Skeletal muscle cell (primary cell): ENCODE measurements at regions not wholly inside any gene's neighbourhood (a gene's known extent, or its start where the extent isn't known, plus 50 kb on each side); places are given as distances from the start of the nearest gene placed in this dataset.

Experiments used
- DNase-seq: peaks from one replicate; pipeline ENCODE4 v3.0.0-alpha.2; 2010; ENCODE audit warnings: low read depth
- H3K4me3 ChIP-seq: 2 replicates; pipeline ENCODE4 v1.5.1; 2011; ENCODE audit warnings: low read depth, mild to moderate bottlenecking, control low read depth, low read length, moderate library complexity

DNA sequence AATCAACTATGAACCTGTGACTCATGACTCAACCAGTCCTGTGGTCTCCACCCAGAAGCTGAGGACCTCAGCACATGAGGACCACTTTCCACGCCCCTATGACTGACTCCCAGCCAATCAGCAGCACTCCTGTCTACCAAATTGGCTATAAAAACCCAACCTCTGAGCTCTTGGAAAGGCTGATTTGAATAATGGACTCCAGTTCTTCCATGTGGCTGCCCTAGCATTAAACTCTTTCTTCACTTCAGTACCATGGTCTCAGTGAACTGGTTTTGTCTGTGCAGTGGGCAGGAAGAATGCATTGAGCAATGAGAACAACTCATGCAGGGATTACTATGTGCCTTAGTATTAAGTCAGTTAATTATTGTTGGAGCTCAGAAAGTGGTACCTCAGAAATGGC lies 78.3 kb downstream of the CMPK2 start:
- no peak for DNase-seq
- no peak overlapping the region for H3K4me3 ChIP-seq

DNA sequence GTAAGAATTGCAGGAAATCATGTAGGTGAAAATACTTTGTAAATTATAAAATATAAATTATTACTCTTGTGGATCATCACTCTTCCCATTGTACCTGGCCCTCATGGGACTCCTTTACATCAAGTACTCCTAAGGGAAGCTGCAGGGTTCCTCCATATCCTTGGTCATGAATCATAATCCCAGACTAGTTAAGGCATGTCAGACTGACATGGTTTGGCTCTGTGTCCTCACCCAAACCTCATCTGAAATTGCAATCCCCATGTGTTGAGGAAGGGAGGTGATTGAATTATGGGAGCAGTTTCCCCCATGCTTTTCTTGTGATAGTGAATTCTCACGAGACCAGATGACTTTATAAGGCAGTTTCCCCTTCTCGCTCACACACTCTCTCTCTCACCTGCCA lies 77.1 kb downstream of the CMPK2 start:
- DNase-seq, result no peak
- H3K4me3 ChIP-seq, result no peak overlapping the region

DNA sequence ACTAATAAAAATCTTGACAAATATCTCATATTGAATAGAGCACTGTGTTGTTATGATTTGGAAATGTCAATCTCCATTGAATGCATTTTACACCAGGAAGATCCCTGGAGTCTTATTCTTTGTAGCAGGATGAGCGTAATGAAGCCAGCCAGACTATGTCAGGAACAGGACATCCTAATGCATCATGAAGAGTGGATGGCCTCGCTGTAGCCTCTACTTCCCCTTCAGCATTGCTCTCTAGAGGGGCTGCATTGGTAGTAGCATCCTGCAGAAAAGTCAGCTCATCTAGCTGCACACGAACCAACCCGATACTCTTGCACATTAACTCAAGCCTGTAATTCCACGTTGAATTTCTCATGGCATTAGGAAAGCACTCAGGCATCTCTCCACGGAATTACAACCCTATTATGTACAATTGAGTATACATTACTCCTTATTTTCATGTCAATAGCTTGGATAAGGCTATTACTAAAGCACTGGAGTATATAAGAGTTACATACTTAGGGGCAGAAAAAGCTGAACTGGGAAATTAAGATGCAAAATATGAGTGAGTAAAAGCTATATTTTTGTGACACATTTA lies 76.1 kb downstream of the CMPK2 start:
- no peak for DNase-seq

DNA sequence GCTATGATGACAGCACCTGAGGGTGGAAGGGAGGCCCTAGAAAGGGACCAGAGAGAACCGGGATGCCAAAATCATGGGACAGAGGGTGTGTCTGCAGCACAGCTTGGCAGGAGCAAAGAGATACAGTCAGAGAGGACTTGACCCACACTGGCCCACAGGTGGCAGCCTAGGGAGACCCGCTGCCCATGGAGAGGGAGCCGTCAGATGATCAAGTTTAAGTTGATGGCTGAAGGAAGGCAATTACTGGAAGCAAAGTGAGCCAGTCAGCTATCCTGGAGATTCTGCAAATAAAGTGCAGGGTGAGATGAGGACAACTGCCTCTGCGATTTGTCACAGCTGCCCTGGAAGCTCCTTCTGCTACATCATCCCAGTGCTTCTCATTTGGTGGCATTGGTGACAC lies 74.0 kb downstream of the CMPK2 start:
- DNase-seq, result no peak
- H3K4me3 ChIP-seq, result no peak overlapping the region

More for the DNA sequence above, 76.1 kb downstream of the CMPK2 start:
- no peak overlapping the region for H3K4me3 ChIP-seq

DNA sequence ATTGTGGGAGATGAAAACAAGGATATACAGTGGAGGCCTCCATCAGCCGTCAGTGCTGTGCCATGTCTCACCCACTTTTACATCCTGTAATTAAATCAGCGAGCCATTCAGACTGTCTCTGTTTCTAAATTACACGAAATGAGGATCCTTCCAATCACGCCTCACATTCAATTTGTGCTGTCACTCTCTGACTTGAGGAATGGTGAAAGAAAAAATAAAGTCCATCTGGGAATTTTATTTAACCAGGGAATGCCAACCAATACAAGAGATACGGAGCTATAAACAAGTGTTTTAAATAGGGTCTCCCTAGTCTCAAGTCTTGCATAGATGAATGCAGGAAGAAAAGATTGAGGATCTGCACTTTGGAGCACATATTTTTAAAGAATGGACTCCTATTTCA lies 72.8 kb downstream of the CMPK2 start:
- no peak for DNase-seq
- no peak overlapping the region for H3K4me3 ChIP-seq

DNA sequence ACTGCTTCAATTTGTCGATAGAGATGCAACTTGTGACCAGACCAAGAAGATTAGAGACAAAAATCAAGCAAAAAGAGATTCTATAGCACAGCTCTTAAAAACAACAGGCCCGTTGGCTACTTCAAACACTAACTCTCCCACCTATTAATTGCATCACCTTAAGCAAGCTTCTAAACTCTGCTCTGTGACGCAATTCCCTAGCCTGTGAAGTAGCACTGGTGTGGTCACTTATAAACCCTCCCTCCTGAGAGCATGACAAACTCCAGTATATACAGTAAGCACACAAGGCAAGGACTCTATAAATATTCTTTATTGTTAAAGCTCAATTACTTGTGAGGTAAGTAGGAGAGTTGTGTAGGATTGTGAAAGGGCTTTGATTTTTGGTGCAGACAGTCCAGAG lies 72.3 kb downstream of the CMPK2 start:
- no peak for DNase-seq
- H3K4me3 ChIP-seq, result no peak overlapping the region

DNA sequence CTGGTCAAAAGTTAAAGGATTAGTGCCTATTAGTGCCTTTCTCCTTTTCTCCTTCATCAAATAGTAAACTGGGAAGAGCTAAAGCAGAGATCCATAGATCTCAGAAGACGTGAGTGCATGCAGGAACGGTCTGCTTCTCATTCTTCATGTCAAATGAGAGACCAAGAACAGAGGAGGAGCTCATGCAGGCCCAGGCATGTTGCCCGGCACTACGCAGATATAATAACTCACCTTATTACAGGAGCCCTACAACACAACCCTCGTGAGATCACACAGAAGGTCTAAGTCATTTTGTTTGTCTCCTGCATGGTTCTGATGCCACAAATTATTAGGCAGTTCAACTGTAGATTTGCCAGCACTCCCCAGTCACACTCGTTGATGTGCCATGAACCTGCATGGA lies 71.8 kb downstream of the CMPK2 start:
- H3K4me3 ChIP-seq, result no peak overlapping the region
- DNase-seq, result no peak

DNA sequence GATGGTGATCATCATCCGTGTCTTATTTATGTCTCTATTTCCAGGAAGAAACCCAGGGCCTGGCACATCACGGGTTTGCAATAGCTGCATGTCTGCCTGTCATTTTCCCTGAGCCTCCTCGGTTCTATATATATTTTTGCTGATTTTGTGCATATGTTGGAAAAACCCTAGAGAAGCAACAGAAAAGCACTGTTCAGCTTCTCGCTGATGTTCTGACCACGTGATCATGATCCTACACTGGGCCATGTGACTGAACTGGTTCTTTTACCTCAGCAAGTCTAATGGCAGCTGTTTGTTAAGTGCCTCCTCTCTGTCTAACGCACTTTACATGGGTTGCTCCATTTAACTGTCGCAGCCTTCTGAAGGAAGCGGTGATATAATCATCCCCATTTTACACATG lies 71.3 kb downstream of the CMPK2 start:
- H3K4me3 ChIP-seq, result no peak overlapping the region
- no peak for DNase-seq
